NCI-H2196 (cell line): ENCODE measurements at regions not wholly inside any gene's neighbourhood (a gene's known extent, or its start where the extent isn't known, plus 50 kb on each side); places are given as distances from the start of the nearest gene placed in this dataset.

Source experiments
- DNase-seq: peaks from one replicate; lab custom pipeline; 2025; ENCODE audit not compliant: unreplicated experiment; lab: John Stamatoyannopoulos, UW

- no peak for DNase-seq
Measured at GRCh38 chr14:76551906-76552305, 176.0 kb downstream of the ESRRB start.

- no peak for DNase-seq
Measured at GRCh38 chr14:76564471-76565422, 188.8 kb downstream of the ESRRB start.

GRCh38 chr14:76566439-76566838 is 190.5 kb downstream of the ESRRB start:
- no peak for DNase-seq

- DNase-seq = no peak
Measured at GRCh38 chr14:76574416-76575095, 186.7 kb upstream of the VASH1 start.

- no peak for DNase-seq
Measured at GRCh38 chr14:76575108-76575507, 186.2 kb upstream of the VASH1 start.

- peak; percentile 65 for DNase-seq
Measured at GRCh38 chr14:76576047-76576741, 185.1 kb upstream of the VASH1 start.

- no peak for DNase-seq
Measured at GRCh38 chr14:76577090-76577489, 184.2 kb upstream of the VASH1 start.

GRCh38 chr14:76577837-76578236 is 183.4 kb upstream of the VASH1 start:
- no peak for DNase-seq

GRCh38 chr14:76580399-76580798 is 180.9 kb upstream of the VASH1 start:
- DNase-seq = no peak

GRCh38 chr14:76580967-76581366 is 180.3 kb upstream of the VASH1 start:
- no peak for DNase-seq

- no peak for DNase-seq
Measured at GRCh38 chr14:76581592-76581991, 179.7 kb upstream of the VASH1 start.

- DNase-seq = no peak
Measured at GRCh38 chr14:76582447-76582846, 178.8 kb upstream of the VASH1 start.

- no peak for DNase-seq
Measured at GRCh38 chr14:76583174-76583573, 178.1 kb upstream of the VASH1 start.

GRCh38 chr14:76583805-76584204 is 177.5 kb upstream of the VASH1 start:
- DNase-seq = no peak

GRCh38 chr14:76584271-76584702 is 177.0 kb upstream of the VASH1 start:
- DNase-seq = no peak

- DNase-seq = no peak
Measured at GRCh38 chr14:76585616-76586015, 175.7 kb upstream of the VASH1 start.

- DNase-seq = no peak
Measured at GRCh38 chr14:76589246-76589645, 172.0 kb upstream of the VASH1 start.

- no peak for DNase-seq
Measured at GRCh38 chr14:76591266-76591665, 170.0 kb upstream of the VASH1 start.

- no peak for DNase-seq
Measured at GRCh38 chr14:76595266-76595665, 166.0 kb upstream of the VASH1 start.

GRCh38 chr14:76597387-76597786 is 163.9 kb upstream of the VASH1 start:
- no peak for DNase-seq

- no peak for DNase-seq
Measured at GRCh38 chr14:76599141-76599540, 162.1 kb upstream of the VASH1 start.
